TTC549 (cell line): ENCODE measurements at regions not wholly inside any gene's neighbourhood (a gene's known extent, or its start where the extent isn't known, plus 50 kb on each side); places are given as distances from the start of the nearest gene placed in this dataset.
A peak's percentile ranks its signal among the peaks of the same experiment; 100 is the strongest.

Experiments used
- FAIRE-seq: peaks from 2 replicates; lab custom pipeline; 2012; peaks lifted over from hg19 to GRCh38; lab: Jason Lieb, UNC

- peak; percentile 63 for FAIRE-seq
Observed at GRCh38 chr6:145028144-145028818, 707.0 kb downstream of the EPM2A start.

- no peak for FAIRE-seq
Observed at GRCh38 chr6:145031001-145031400, 704.3 kb downstream of the EPM2A start.

GRCh38 chr6:145031962-145032361 is 703.4 kb downstream of the EPM2A start:
- no peak for FAIRE-seq

DNA sequence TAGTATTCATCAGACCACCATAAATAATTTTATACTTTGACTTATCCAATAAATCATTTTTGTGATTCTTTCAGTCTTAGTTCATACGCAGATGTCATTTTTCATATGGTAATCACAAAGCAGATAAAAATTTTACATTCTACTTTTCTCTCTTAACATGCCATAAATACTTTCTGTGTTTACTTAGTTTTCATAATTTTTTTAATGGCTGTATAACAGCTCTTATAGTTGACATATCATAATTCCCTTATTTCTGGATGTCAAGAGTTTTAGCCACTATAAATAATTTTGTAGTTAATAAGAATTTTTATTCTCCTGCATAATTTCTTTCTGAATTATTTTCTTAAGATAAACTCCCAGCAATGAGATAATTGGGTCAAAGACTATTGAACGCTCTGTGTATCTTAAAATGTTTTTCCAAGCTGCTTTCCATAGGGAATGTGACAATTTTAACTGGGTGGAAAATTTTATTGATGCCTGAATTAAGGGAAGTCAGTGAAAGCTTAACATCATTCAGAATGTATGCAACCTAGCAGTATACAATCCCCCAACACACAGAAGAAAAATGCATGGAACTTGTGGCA is 702.7 kb downstream of the EPM2A start:
- FAIRE-seq: no peak

DNA sequence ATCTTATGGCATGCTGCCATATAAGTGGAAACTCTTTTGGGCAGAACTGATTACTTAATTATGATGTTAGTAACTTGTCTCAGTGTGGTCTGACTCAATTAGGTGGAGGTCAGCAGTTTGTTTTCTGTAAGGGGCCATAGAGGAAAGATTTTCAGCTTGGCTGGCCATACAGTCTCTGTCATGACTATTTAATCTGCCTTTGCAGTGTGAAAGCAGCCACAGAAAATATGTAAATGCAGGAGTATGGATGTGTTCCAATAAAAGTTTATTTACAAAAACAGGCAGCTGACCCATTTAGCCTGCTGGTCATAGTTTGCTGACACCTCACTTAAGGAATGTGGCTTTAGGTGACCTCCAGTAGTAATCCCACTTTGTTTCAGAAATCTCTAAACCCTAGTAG is 700.7 kb downstream of the EPM2A start:
- FAIRE-seq: no peak

GRCh38 chr6:145036236-145036635 is 699.1 kb downstream of the EPM2A start:
- no peak for FAIRE-seq

- FAIRE-seq: no peak
Observed at GRCh38 chr6:145036848-145037567, 698.3 kb downstream of the EPM2A start.

DNA sequence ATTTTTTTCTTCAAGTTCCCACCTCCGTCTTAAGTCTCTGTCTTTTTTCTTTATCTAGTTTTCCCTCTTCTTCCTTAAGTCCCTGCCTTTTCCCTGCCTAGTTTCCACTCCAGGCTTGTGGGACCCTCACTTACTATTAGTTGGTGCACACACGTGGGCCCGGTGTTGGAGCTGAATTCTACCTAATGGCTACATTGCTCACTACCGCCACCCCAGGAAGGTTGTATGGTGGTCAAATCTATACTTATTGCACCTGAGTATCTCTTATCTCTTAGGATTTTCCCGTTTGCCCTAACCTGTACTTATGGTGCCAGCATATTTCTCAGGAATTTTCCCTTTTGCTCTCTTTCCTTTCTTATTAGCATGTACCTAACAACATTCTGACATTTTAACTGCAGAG is 692.8 kb downstream of the EPM2A start:
- FAIRE-seq: no peak

GRCh38 chr6:145043926-145044500 is 691.3 kb downstream of the EPM2A start:
- no peak for FAIRE-seq

DNA sequence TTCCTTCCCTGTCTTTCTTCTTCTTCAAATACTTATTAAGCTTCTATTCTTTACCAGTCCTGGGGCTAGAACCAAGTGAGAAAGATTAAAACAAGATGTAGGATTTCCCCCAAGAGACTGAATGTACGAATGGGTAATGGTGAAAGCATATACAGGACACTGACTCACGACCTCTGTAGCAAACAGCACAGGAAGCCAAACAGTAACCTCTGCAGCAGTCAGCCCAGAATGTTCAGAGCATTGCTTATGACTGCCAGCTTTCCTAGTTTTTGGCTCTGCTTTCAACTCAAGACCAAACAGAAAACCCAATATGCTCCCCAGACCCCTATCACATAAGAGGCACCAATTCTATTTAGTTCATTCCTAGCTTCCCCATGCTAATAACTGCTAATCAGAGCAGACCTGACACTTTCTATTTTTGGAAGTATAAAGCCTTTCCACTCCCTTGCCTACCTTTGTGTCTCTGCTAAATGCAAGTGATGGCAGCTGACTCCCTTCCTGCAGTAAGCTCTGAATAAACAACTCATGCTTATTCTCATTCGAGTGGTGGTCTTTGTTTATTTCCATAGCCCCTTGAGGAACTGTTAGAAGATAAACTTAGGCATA is 690.6 kb downstream of the EPM2A start:
- no peak for FAIRE-seq

GRCh38 chr6:145045582-145045981 is 689.7 kb downstream of the EPM2A start:
- no peak for FAIRE-seq

- no peak for FAIRE-seq
Observed at GRCh38 chr6:145047891-145048290, 687.4 kb downstream of the EPM2A start.

DNA sequence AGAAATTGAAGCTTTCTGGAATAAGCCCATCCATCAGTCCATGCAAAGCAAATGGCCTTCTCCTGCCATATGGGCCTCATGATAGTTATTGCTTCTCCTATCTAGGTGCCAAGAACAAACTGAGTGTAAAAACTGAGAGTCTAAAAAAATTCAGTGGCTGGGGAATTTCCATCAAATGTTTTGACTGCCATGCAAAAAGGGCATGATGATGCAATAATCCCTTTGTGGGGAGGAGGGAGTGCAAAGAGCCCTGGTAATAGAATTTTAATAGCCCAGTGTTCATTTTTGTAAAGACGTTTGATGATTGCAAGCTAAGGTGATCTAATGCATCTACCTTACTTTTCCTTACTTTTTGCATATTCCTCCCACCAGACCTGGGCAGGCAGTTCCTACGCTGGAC is 683.7 kb downstream of the EPM2A start:
- FAIRE-seq: no peak

DNA sequence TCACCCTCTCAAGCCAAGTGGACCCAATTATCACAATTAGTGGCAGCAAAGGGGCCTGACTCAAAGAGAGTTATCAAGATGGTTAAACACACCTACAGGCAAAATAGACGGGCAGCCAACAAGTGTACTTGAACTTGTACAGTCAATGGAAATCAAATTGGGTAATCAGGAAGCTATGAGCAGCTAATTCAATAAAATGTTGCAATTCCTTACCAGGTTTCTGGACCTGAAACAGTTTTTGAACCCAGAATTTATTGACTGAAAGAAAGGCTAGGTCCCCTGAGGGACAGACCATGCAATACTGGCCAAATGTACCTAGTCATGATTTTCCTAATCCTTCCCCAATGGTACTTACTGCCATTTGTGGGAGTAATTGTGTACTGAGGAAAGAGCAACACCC is 679.8 kb downstream of the EPM2A start:
- FAIRE-seq: no peak

DNA sequence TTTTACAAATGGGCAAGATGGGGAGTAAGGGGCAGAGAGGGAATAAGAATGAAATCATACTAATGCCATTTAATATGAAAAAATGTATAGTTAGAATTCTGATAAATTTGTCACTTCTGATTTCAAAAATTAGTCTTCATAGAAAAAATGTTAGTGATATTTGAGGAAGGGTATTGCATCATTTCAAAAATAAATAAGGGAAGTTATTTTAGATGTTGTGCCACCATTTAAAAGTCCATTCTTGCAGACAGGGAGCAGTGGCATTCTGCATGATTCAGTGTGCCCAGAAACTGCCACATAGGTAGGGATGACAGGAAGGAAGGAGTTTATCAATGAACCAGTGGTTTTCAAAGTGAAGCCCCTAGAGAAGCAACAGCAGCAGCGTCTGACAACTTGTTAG is 674.6 kb downstream of the EPM2A start:
- FAIRE-seq: no peak

- FAIRE-seq: no peak
Observed at GRCh38 chr6:145063091-145063490, 672.2 kb downstream of the EPM2A start.

DNA sequence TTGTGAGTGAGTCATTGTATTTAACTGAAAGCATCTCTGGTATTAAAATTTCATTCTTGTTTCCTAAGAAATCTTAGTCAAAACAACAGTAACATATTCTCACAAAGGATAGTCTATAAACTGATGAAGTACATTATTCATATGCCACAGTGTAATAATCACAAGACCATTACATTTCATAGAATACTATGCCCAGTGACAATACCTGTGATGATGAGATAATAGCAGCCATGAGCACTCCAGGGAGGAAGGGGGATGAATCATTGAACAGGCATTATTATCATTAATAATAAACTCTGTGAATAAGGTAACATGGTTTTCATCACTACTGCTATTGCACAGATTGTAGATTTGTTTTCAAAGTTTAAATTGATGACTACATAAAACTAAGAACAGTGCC is 667.9 kb downstream of the EPM2A start:
- no peak for FAIRE-seq

DNA sequence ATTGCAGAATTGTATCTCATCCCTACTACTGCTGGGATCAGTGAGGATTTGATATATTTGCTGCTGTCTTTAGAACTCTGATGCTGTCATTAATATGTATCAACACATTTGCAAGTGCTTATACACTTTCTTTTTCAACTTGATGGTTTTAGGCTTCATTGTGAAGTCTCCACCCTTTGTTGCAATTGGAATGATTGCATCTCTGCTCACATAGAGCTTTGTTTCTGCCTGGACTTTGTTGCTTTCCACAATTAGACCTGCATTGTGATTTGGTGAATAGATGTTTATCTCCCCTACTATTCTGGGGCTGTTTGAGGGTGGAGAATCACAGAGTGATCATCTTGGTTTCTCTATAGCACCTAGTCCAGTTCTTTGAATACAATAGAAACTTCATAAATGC is 666.7 kb downstream of the EPM2A start:
- no peak for FAIRE-seq

DNA sequence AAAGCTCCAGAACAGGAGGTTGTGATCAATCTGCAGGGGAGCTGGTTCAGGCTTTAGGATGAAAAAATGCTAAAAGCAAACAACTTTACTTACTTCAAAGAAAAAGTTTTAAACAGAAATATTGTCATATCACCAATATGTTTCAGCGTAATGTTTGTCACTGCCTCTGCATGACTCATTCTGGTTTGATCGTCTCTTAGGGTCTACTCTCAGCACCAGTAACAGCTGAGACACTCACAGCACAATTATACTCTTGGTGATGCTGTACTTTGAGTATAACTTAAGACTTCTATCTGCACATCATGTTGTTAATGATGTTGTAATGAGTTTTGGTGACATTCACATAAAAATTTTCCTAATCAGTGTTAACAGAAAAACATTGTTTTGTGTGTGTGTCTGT is 665.4 kb downstream of the EPM2A start:
- FAIRE-seq: no peak

- FAIRE-seq: no peak
Observed at GRCh38 chr6:145070791-145071190, 664.5 kb downstream of the EPM2A start.

- no peak for FAIRE-seq
Observed at GRCh38 chr6:145071836-145072235, 663.5 kb downstream of the EPM2A start.

- FAIRE-seq: no peak
Observed at GRCh38 chr6:145073811-145074210, 661.5 kb downstream of the EPM2A start.

DNA sequence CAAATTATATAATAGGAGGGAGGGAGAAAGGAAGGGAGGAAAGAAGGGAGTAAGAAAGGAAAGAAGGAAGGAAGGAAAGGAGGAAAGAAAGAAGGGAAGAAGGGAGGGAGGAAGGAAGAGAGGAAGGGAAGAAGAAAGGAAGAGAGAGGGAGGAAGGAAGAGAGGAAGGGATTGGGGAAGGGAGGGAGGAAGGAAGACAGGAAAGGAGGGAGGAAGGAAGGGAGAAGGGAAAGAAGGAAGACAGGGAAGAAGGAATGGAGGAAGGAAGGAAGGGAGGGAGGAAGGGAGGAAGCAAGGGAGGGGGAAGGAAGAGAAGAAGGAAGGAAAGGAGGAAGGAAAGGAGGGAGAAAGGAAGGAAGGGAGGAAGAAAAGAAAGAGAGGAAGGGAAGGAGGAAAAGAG is 660.5 kb downstream of the EPM2A start:
- no peak for FAIRE-seq
